Endodermal cell (in vitro differentiated cells): ENCODE measurements at regions not wholly inside any gene's neighbourhood (a gene's known extent, or its start where the extent isn't known, plus 50 kb on each side); places are given as distances from the start of the nearest gene placed in this dataset.

Experiments used
- DNase-seq: peaks from one replicate; pipeline ENCODE4 v3.0.0-alpha.2; 2017
- H3K27ac ChIP-seq: 2 replicates; pipeline ENCODE4 v1.5.1; 2013; ENCODE audit warnings: mild to moderate bottlenecking, low read depth, low read length, moderate library complexity
- H3K27me3 ChIP-seq: 2 replicates; pipeline ENCODE4 v1.6.1; 2013; ENCODE audit warnings: mild to moderate bottlenecking, low read length, moderate library complexity; ENCODE audit not compliant: insufficient read depth, control insufficient read depth, poor library complexity, severe bottlenecking
- H3K36me3 ChIP-seq: 2 replicates; pipeline ENCODE4 v1.7.0; 2013; ENCODE audit warnings: mild to moderate bottlenecking, low read length, moderate library complexity; ENCODE audit not compliant: control insufficient read depth, insufficient read depth
- H3K4me1 ChIP-seq: one replicate; pipeline ENCODE4 v1.7.0; 2013; ENCODE audit warnings: low read length; ENCODE audit not compliant: control insufficient read depth, insufficient read depth
- H3K4me3 ChIP-seq: 2 replicates; pipeline ENCODE4 v1.5.1; 2013; ENCODE audit warnings: mild to moderate bottlenecking, low read length, moderate library complexity
- H3K9ac ChIP-seq: 2 replicates; pipeline ENCODE4 v1.6.1; 2013; ENCODE audit warnings: mild to moderate bottlenecking, low read length, moderate library complexity; ENCODE audit not compliant: poor library complexity, severe bottlenecking; ENCODE audit errors: extremely low read depth
- H3K9me3 ChIP-seq: 2 replicates; pipeline ENCODE4 v1.6.1; 2013; ENCODE audit warnings: mild to moderate bottlenecking, low read length, moderate library complexity; ENCODE audit not compliant: control insufficient read depth
- H3K27ac Mint-ChIP-seq: 2 replicates; pipeline ENCODE4 v1.8.0; 2020; ENCODE audit warnings: mixed read lengths
- H3K27me3 Mint-ChIP-seq: 2 replicates; pipeline ENCODE4 v1.8.0; 2021; ENCODE audit warnings: mild to moderate bottlenecking, mixed read lengths; ENCODE audit not compliant: insufficient read depth
- H3K36me3 Mint-ChIP-seq: 2 replicates; pipeline ENCODE4 v1.8.0; 2020; ENCODE audit warnings: low read depth, mixed read lengths
- H3K4me1 Mint-ChIP-seq: 2 replicates; pipeline ENCODE4 v1.8.0; 2020; ENCODE audit warnings: mixed read lengths
- H3K4me3 Mint-ChIP-seq: 2 replicates; pipeline ENCODE4 v1.8.0; 2020; ENCODE audit warnings: mild to moderate bottlenecking, moderate library complexity, mixed read lengths
- H3K9me3 Mint-ChIP-seq: 2 replicates; pipeline ENCODE4 v1.8.0; 2020; ENCODE audit warnings: mild to moderate bottlenecking, mixed read lengths
- CTCF ChIP-seq: fragments of 200-600 bp; sonication (generic); conservative IDR thresholded peaks from 2 replicates; pipeline ENCODE4 v1.5.0; 2021; ENCODE audit warnings: antibody characterized with exemption, mild to moderate bottlenecking
- WGBS, 2 experiments: methylation state at CpG; one replicate each; pipeline versions ENCODE4 v1.1.5 to v1.1.7; 2013; ENCODE audit warnings: missing lambda C conversion rate in 2 of 2, mixed read lengths in 1 of 2; ENCODE audit not compliant: insufficient coverage in 1 of 2, insufficient read length in 1 of 2; 5-methylcytosine and 5-hydroxymethylcytosine counted together

- Mint-ChIP-seq H3K4me1 (peaks cover 5% of the 10 kb centered on the region), H3K36me3 (no peaks in the 10 kb centered on the region), H3K27me3 (no peaks in the 10 kb centered on the region), H3K27ac (no peak overlapping the region), H3K9me3 (no peaks in the 10 kb centered on the region), H3K4me3 (no peak overlapping the region)
- Histone ChIP-seq H3K36me3 (no peaks in the 10 kb centered on the region), H3K4me3 (no peak overlapping the region), H3K9me3 (no peaks in the 10 kb centered on the region), H3K4me1 (no peaks in the 10 kb centered on the region), H3K27me3 (no peaks in the 10 kb centered on the region), H3K27ac (no peak overlapping the region), H3K9ac (no peak overlapping the region)
- no peak for DNase-seq
- 84 to 100% methylated on average over 1 to 3 of the region's 3 CpGs for WGBS, 2 experiments
- no peak for TF ChIP-seq CTCF
Measured at GRCh38 chr10:8705415-8705814, 650.9 kb downstream of the GATA3 start.

- DNase-seq = no peak
- H3K36me3 ChIP-seq = no peaks in the 10 kb centered on the region
- no peak overlapping the region for H3K4me3 ChIP-seq
- H3K27me3 Mint-ChIP-seq = no peaks in the 10 kb centered on the region
- no peaks in the 10 kb centered on the region for H3K4me1 ChIP-seq
- H3K27ac Mint-ChIP-seq = no peak overlapping the region
- 89 to 93% methylated on average over 4 of the region's 4 CpGs for WGBS, 2 experiments
- H3K27me3 ChIP-seq = no peaks in the 10 kb centered on the region
- TF ChIP-seq CTCF = no peak
- H3K36me3 Mint-ChIP-seq = no peaks in the 10 kb centered on the region
- no peaks in the 10 kb centered on the region for H3K9me3 ChIP-seq
- H3K4me1 Mint-ChIP-seq = no peaks in the 10 kb centered on the region
- no peak overlapping the region for H3K27ac ChIP-seq
- H3K9ac ChIP-seq = no peak overlapping the region
- H3K4me3 Mint-ChIP-seq = no peak overlapping the region
- no peaks in the 10 kb centered on the region for H3K9me3 Mint-ChIP-seq
Measured at GRCh38 chr10:8712656-8713055, 658.2 kb downstream of the GATA3 start.

- H3K4me3 ChIP-seq = no peak overlapping the region
- no peaks in the 10 kb centered on the region for H3K4me1 ChIP-seq
- peaks cover 26% of the 10 kb centered on the region for H3K27me3 Mint-ChIP-seq
- H3K36me3 ChIP-seq = no peaks in the 10 kb centered on the region
- H3K27ac Mint-ChIP-seq = no peak overlapping the region
- no peak overlapping the region for H3K27ac ChIP-seq
- H3K4me3 Mint-ChIP-seq = no peak overlapping the region
- no peaks in the 10 kb centered on the region for H3K9me3 Mint-ChIP-seq
- peaks cover 5% of the 10 kb centered on the region for H3K4me1 Mint-ChIP-seq
- peak; percentile 62 for DNase-seq
- 85 to 100% methylated on average over 1 to 4 of the region's 4 CpGs for WGBS, 2 experiments
- no peaks in the 10 kb centered on the region for H3K9me3 ChIP-seq
- H3K36me3 Mint-ChIP-seq = no peaks in the 10 kb centered on the region
- no peak overlapping the region for H3K9ac ChIP-seq
- no peak for TF ChIP-seq CTCF
- no peaks in the 10 kb centered on the region for H3K27me3 ChIP-seq
Measured at GRCh38 chr10:8719971-8720370, 665.5 kb downstream of the GATA3 start.
